Fibroblast of pulmonary artery (primary cell): ENCODE measurements at regions not wholly inside any gene's neighbourhood (a gene's known extent, or its start where the extent isn't known, plus 50 kb on each side); places are given as distances from the start of the nearest gene placed in this dataset.
"Not testable (repeated sequence)": the region's sequence is repeated elsewhere in the genome, so short reads cannot be mapped to it uniquely, and the experiment has no call there.

Experiments used
- DNase-seq: peaks from one replicate; pipeline ENCODE4 v3.0.0-alpha.2; 2010; ENCODE audit warnings: low read depth
- H3K4me3 ChIP-seq: replicated peaks from 2 replicates; pipeline ENCODE4 v1.5.1; 2011; ENCODE audit warnings: low read depth, mild to moderate bottlenecking, control low read depth, low read length, moderate library complexity
- CTCF ChIP-seq: IDR thresholded peaks from 2 replicates; pipeline ENCODE4 v1.5.1; 2011; ENCODE audit warnings: mild to moderate bottlenecking, control low read depth, low read length, inconsistent platforms; ENCODE audit errors: missing control alignments

GRCh38 chr5:124021066-124021641 lies 509.2 kb downstream of the CSNK1G3 start:
- no peak for TF ChIP-seq CTCF
- no peak for DNase-seq

DNA sequence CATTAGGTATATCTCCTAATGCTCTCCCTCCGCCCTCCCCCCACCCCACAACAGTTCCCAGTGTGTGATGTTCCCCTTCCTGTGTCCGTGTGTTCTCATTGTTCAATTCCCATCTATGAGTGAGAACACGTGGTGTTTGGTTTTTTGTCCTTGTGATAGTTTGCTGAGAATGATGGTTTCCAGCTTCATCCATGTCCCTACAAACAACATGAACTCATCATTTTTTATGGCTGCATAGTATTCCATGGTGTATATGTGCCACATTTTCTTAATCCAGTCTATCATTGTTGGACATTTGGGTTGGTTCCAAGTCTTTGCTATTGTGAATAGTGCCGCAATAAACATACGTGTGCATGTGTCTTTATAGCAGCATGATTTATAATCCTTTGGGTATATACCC lies 505.3 kb downstream of the CSNK1G3 start:
- H3K4me3 ChIP-seq, DNase-seq: not testable (repeated sequence)

More at GRCh38 chr5:124021066-124021641, 509.2 kb downstream of the CSNK1G3 start:
- H3K4me3 ChIP-seq, result no peak overlapping the region

GRCh38 chr5:124007675-124008398 lies 495.9 kb downstream of the CSNK1G3 start:
- no peak for TF ChIP-seq CTCF
- no peak overlapping the region for H3K4me3 ChIP-seq
- peak; percentile 12 for DNase-seq

- no peak for DNase-seq
- H3K4me3 ChIP-seq, result no peak overlapping the region
- TF ChIP-seq CTCF, result no peak
Observed at GRCh38 chr5:124001036-124001615, 489.1 kb downstream of the CSNK1G3 start.

DNA sequence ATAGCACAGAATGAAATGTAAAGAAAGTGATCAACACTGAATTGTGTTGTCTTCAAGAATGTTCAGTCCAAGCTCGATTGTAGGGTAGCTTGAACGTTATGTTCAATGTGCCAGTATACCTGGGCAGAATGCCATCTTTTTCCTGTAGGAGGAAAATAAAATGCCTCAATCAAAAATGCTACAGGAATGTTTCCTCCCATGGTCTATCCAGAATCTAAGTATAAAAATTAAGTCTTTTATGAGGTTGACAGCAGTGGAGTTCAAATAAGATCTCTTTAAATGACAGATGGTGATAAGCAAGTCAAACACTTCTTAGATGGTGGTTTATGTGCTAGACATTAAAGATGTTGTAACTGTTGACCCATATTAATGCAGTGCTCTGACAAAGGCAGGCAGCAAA lies 488.6 kb downstream of the CSNK1G3 start:
- H3K4me3 ChIP-seq, result no peak overlapping the region
- DNase-seq, result no peak
- no peak for TF ChIP-seq CTCF

GRCh38 chr5:123997462-123998215 lies 485.7 kb downstream of the CSNK1G3 start:
- no peak for TF ChIP-seq CTCF
- peak; percentile 23 for DNase-seq
- H3K4me3 ChIP-seq, result no peak overlapping the region

DNA sequence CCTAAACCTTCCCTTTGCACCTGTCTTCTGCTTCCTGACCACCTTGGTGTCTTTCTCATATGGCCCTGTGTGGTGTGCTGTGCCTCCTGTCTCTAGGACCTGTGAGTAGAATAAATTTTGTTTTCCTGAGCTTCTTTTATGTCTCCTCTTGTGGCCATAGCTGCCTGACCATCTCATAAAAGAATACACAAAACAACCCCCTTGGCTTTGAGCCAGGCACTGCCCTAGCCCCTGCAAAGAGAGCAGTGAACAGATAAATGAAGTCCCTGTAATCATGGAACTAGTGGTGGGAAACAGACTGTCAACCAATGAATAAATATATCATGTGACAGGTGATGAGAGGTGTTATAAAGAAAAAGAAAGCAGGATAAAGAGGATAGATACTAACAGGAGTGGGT lies 485.1 kb downstream of the CSNK1G3 start:
- H3K4me3 ChIP-seq, result no peak overlapping the region
- TF ChIP-seq CTCF, result no peak
- no peak for DNase-seq
